ENCODE measurements at regions not wholly inside any gene's neighbourhood (a gene's known extent, or its start where the extent isn't known, plus 50 kb on each side); places are given as distances from the start of the nearest gene placed in this dataset.

GRCh38 chr15:61780278-61780980, 279.8 kb downstream of the VPS13C start:
- Histone ChIP-seq H3F3A (ENCODE audit: insufficient read depth, low read length, poor library complexity, severe bottlenecking) (no peaks in the 10 kb centered on the region), H3K9me3 (ENCODE audit: low read length) (no peaks in the 10 kb centered on the region), H3K27me3 (ENCODE audit: insufficient read depth, low read depth, low read length) (no peaks in the 10 kb centered on the region), H3K27ac (ENCODE audit: low read length) (no peak overlapping the region), H3K79me2 (replicated peaks; ENCODE audit: insufficient read depth, low read length) (no peaks in the 10 kb centered on the region), H3K4me3 (ENCODE audit: low read length) (no peak overlapping the region), H2AFZ (ENCODE audit: low read depth, low read length) (no peak overlapping the region), H3K36me3 (ENCODE audit: insufficient read depth, low read length) (no peaks in the 10 kb centered on the region), H3K9me2 (ENCODE audit: insufficient read depth, low read length) (no peaks in the 10 kb centered on the region), H3K9ac (ENCODE audit: low read length) (no peak overlapping the region), H3K4me2 (ENCODE audit: low read length) (no peak overlapping the region), H4K20me1 (ENCODE audit: insufficient read depth) (no peaks in the 10 kb centered on the region)
- no peak for TF ChIP-seq RAD21 (conservative IDR thresholded peaks at IDR 0.05)

- no peaks in the 10 kb centered on the region for H3K9me2 ChIP-seq (ENCODE audit: insufficient read depth, low read length)
- H3K79me2 ChIP-seq (replicated peaks; ENCODE audit: insufficient read depth, low read length) = no peaks in the 10 kb centered on the region
- no peak overlapping the region for H3K4me3 ChIP-seq (ENCODE audit: low read length)
- no peak overlapping the region for H3K4me2 ChIP-seq (ENCODE audit: low read length)
- no peaks in the 10 kb centered on the region for H3K36me3 ChIP-seq (ENCODE audit: insufficient read depth, low read length)
- H3K27me3 ChIP-seq (ENCODE audit: insufficient read depth, low read depth, low read length) = no peaks in the 10 kb centered on the region
- no peaks in the 10 kb centered on the region for H3F3A ChIP-seq (ENCODE audit: insufficient read depth, low read length, poor library complexity, severe bottlenecking)
- no peak for TF ChIP-seq RAD21 (conservative IDR thresholded peaks at IDR 0.05)
- no peak for TF ChIP-seq SMC3 (conservative IDR thresholded peaks at IDR 0.05; ENCODE audit: poor library complexity)
- no peaks in the 10 kb centered on the region for H4K20me1 ChIP-seq (ENCODE audit: insufficient read depth)
- no peaks in the 10 kb centered on the region for H3K9me3 ChIP-seq (ENCODE audit: low read length)
- H3K27ac ChIP-seq (ENCODE audit: low read length) = no peak overlapping the region
- H3K9ac ChIP-seq (ENCODE audit: low read length) = no peak overlapping the region
- no peak overlapping the region for H2AFZ ChIP-seq (ENCODE audit: low read depth, low read length)
Observed at GRCh38 chr15:61777689-61778088, 282.6 kb downstream of the VPS13C start.

- no peaks in the 10 kb centered on the region for H4K20me1 ChIP-seq (ENCODE audit: insufficient read depth)
- no peak overlapping the region for H3K9ac ChIP-seq (ENCODE audit: low read length)
- H3K27ac ChIP-seq (ENCODE audit: low read length) = no peak overlapping the region
- H3K36me3 ChIP-seq (ENCODE audit: insufficient read depth, low read length) = no peaks in the 10 kb centered on the region
- H3K9me3 ChIP-seq (ENCODE audit: low read length) = no peaks in the 10 kb centered on the region
- no peaks in the 10 kb centered on the region for H3K79me2 ChIP-seq (replicated peaks; ENCODE audit: insufficient read depth, low read length)
- no peak for TF ChIP-seq EP300 (conservative IDR thresholded peaks at IDR 0.05; ENCODE audit: poor library complexity, severe bottlenecking)
- TF ChIP-seq TAF1 (IDR thresholded peaks at IDR 0.05; ENCODE audit: low read depth) = no peak
- TF ChIP-seq, protein P1, sequence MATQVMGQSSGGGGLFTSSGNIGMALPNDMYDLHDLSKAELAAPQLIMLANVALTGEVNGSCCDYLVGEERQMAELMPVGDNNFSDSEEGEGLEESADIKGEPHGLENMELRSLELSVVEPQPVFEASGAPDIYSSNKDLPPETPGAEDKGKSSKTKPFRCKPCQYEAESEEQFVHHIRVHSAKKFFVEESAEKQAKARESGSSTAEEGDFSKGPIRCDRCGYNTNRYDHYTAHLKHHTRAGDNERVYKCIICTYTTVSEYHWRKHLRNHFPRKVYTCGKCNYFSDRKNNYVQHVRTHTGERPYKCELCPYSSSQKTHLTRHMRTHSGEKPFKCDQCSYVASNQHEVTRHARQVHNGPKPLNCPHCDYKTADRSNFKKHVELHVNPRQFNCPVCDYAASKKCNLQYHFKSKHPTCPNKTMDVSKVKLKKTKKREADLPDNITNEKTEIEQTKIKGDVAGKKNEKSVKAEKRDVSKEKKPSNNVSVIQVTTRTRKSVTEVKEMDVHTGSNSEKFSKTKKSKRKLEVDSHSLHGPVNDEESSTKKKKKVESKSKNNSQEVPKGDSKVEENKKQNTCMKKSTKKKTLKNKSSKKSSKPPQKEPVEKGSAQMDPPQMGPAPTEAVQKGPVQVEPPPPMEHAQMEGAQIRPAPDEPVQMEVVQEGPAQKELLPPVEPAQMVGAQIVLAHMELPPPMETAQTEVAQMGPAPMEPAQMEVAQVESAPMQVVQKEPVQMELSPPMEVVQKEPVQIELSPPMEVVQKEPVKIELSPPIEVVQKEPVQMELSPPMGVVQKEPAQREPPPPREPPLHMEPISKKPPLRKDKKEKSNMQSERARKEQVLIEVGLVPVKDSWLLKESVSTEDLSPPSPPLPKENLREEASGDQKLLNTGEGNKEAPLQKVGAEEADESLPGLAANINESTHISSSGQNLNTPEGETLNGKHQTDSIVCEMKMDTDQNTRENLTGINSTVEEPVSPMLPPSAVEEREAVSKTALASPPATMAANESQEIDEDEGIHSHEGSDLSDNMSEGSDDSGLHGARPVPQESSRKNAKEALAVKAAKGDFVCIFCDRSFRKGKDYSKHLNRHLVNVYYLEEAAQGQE (IDR thresholded peaks at IDR 0.05; ENCODE audit: borderline replicate concordance) = no peak
- TF ChIP-seq SMC3 (conservative IDR thresholded peaks at IDR 0.05; ENCODE audit: poor library complexity) = no peak
- TF ChIP-seq POLR2AphosphoS5 (IDR thresholded peaks at IDR 0.05) = no peak
- TF ChIP-seq MXI1 (conservative IDR thresholded peaks at IDR 0.05; ENCODE audit: poor library complexity, severe bottlenecking) = no peak
- TF ChIP-seq CTCF (IDR thresholded peaks at IDR 0.05; ENCODE audit: poor library complexity, severe bottlenecking) = no peak
- TF ChIP-seq EZH2 (IDR thresholded peaks at IDR 0.05; ENCODE audit: borderline replicate concordance, insufficient read depth, low read length, poor library complexity, severe bottlenecking) = no peak
- TF ChIP-seq RAD21 (conservative IDR thresholded peaks at IDR 0.05) = no peak
- H3K4me2 ChIP-seq (ENCODE audit: low read length) = no peak overlapping the region
- H3K9me2 ChIP-seq (ENCODE audit: insufficient read depth, low read length) = no peaks in the 10 kb centered on the region
- H3F3A ChIP-seq (ENCODE audit: insufficient read depth, low read length, poor library complexity, severe bottlenecking) = no peaks in the 10 kb centered on the region
- H3K27me3 ChIP-seq (ENCODE audit: insufficient read depth, low read depth, low read length) = no peaks in the 10 kb centered on the region
- no peak overlapping the region for H2AFZ ChIP-seq (ENCODE audit: low read depth, low read length)
- no peak overlapping the region for H3K4me3 ChIP-seq (ENCODE audit: low read length)
Observed at GRCh38 chr15:61769557-61769956, 290.7 kb downstream of the VPS13C start.

All from neural cell (in vitro differentiated cells).